ENCODE measurements at regions not wholly inside any gene's neighbourhood (a gene's known extent, or its start where the extent isn't known, plus 50 kb on each side); places are given as distances from the start of the nearest gene placed in this dataset.

- no peak overlapping the region for H2AFZ ChIP-seq (ENCODE audit: low read depth)
- H4K20me1 ChIP-seq (ENCODE audit: insufficient read depth): no peaks in the 10 kb centered on the region
- TF ChIP-seq, protein P1, sequence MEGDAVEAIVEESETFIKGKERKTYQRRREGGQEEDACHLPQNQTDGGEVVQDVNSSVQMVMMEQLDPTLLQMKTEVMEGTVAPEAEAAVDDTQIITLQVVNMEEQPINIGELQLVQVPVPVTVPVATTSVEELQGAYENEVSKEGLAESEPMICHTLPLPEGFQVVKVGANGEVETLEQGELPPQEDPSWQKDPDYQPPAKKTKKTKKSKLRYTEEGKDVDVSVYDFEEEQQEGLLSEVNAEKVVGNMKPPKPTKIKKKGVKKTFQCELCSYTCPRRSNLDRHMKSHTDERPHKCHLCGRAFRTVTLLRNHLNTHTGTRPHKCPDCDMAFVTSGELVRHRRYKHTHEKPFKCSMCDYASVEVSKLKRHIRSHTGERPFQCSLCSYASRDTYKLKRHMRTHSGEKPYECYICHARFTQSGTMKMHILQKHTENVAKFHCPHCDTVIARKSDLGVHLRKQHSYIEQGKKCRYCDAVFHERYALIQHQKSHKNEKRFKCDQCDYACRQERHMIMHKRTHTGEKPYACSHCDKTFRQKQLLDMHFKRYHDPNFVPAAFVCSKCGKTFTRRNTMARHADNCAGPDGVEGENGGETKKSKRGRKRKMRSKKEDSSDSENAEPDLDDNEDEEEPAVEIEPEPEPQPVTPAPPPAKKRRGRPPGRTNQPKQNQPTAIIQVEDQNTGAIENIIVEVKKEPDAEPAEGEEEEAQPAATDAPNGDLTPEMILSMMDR (conservative IDR thresholded peaks at IDR 0.05; ENCODE audit: low read depth, low read length): no peak
- no peaks in the 10 kb centered on the region for H3K79me2 ChIP-seq (ENCODE audit: insufficient read depth, low read depth)
- no peaks in the 10 kb centered on the region for H3K36me3 ChIP-seq (ENCODE audit: insufficient read depth)
- no peaks in the 10 kb centered on the region for H3K27me3 ChIP-seq (ENCODE audit: insufficient read depth, low read depth)
- H3K4me1 ChIP-seq (ENCODE audit: low read depth, poor library complexity, severe bottlenecking): no peaks in the 10 kb centered on the region
- H3K4me3 ChIP-seq (IDR thresholded peaks at IDR 0.05; ENCODE audit: insufficient read depth, low read depth, low read length): no peak overlapping the region
- no peak overlapping the region for H3K4me2 ChIP-seq
- H3K27ac ChIP-seq: no peak overlapping the region
- no peak overlapping the region for H3K9ac ChIP-seq
Observed at GRCh38 chr5:124685404-124685930, 61.0 kb downstream of the ZNF608 start.

- Histone ChIP-seq H3K27me3 (ENCODE audit: insufficient read depth, low read depth) (no peaks in the 10 kb centered on the region), H3K79me2 (ENCODE audit: insufficient read depth, low read depth) (no peaks in the 10 kb centered on the region), H4K20me1 (ENCODE audit: insufficient read depth) (no peaks in the 10 kb centered on the region), H3K9ac (no peak overlapping the region), H3K36me3 (ENCODE audit: insufficient read depth) (no peaks in the 10 kb centered on the region), H3K4me3 (IDR thresholded peaks at IDR 0.05; ENCODE audit: insufficient read depth, low read depth, low read length) (no peak overlapping the region), H3K4me2 (no peak overlapping the region), H3K27ac (no peak overlapping the region), H2AFZ (ENCODE audit: low read depth) (no peak overlapping the region), H3K4me1 (ENCODE audit: low read depth, poor library complexity, severe bottlenecking) (no peaks in the 10 kb centered on the region)
- TF ChIP-seq, protein P1 (conservative IDR thresholded peaks at IDR 0.05; ENCODE audit: low read depth, low read length): no peak
Observed at GRCh38 chr5:124683917-124684555, 62.4 kb downstream of the ZNF608 start.

GRCh38 chr5:124679578-124680199 lies 66.8 kb downstream of the ZNF608 start:
- H4K20me1 ChIP-seq (ENCODE audit: insufficient read depth): no peaks in the 10 kb centered on the region

GRCh38 chr5:124678922-124679519 lies 67.4 kb downstream of the ZNF608 start:
- Histone ChIP-seq H2AFZ (ENCODE audit: low read depth) (no peak overlapping the region), H3K4me3 (IDR thresholded peaks at IDR 0.05; ENCODE audit: insufficient read depth, low read depth, low read length) (no peak overlapping the region), H3K27ac (no peak overlapping the region), H3K27me3 (ENCODE audit: insufficient read depth, low read depth) (no peaks in the 10 kb centered on the region), H4K20me1 (ENCODE audit: insufficient read depth) (no peaks in the 10 kb centered on the region), H3K4me1 (ENCODE audit: low read depth, poor library complexity, severe bottlenecking) (no peaks in the 10 kb centered on the region), H3K9ac (no peak overlapping the region), H3K4me2 (no peak overlapping the region), H3K79me2 (ENCODE audit: insufficient read depth, low read depth) (no peaks in the 10 kb centered on the region), H3K36me3 (ENCODE audit: insufficient read depth) (no peaks in the 10 kb centered on the region)
- TF ChIP-seq, protein P1 (conservative IDR thresholded peaks at IDR 0.05; ENCODE audit: low read depth, low read length): no peak

More at GRCh38 chr5:124679578-124680199, 66.8 kb downstream of the ZNF608 start:
- Histone ChIP-seq H3K9ac (no peak overlapping the region), H3K4me2 (no peak overlapping the region), H3K36me3 (ENCODE audit: insufficient read depth) (no peaks in the 10 kb centered on the region), H3K27ac (no peak overlapping the region), H3K27me3 (ENCODE audit: insufficient read depth, low read depth) (no peaks in the 10 kb centered on the region), H3K79me2 (ENCODE audit: insufficient read depth, low read depth) (no peaks in the 10 kb centered on the region), H2AFZ (ENCODE audit: low read depth) (no peak overlapping the region), H3K4me1 (ENCODE audit: low read depth, poor library complexity, severe bottlenecking) (no peaks in the 10 kb centered on the region), H3K4me3 (IDR thresholded peaks at IDR 0.05; ENCODE audit: insufficient read depth, low read depth, low read length) (no peak overlapping the region)
- TF ChIP-seq, protein P1 (conservative IDR thresholded peaks at IDR 0.05; ENCODE audit: low read depth, low read length): no peak
